SK-N-SH (cell line): ENCODE measurements at regions not wholly inside any gene's neighbourhood (a gene's known extent, or its start where the extent isn't known, plus 50 kb on each side); places are given as distances from the start of the nearest gene placed in this dataset.

Experiments used
- CTCF ChIA-PET: fragments of 300-600, 350-600 bp; formaldehyde crosslinking; extraction: SDS; loops from one replicate; lab custom pipeline; 2021; lab: Yijun Ruan, JAX
- POLR2A ChIA-PET: fragments of 350-600 bp; sonication (Branson Sonifier 250); formaldehyde crosslinking; extraction: SDS; loops from one replicate; lab custom pipeline; 2020; ENCODE audit warnings: antibody characterized with exemption, inconsistent platforms; lab: Yijun Ruan, JAX
- DNase-seq: peaks from one replicate; pipeline ENCODE4 v3.0.0; 2012
- H2AFZ ChIP-seq: fragments of 200-600 bp; sonication (generic); 2 replicates; pipeline ENCODE4 v1.8.1; 2016; ENCODE audit warnings: antibody characterized with exemption, mild to moderate bottlenecking, low read depth
- H3F3A ChIP-seq: fragments of 200-600 bp; sonication (generic); replicated peaks from 2 replicates; pipeline ENCODE3; 2016; ENCODE audit warnings: antibody characterized with exemption, mild to moderate bottlenecking; ENCODE audit not compliant: insufficient read depth
- H3K27ac ChIP-seq, 2 experiments: fragments of 200-500 bp in 1 of 2; fragments of 200-600 bp in 1 of 2; sonication (Bioruptor generic) in 1 of 2; sonication (generic), shearing (Covaris generic) in 1 of 2; 2 replicates each; pipeline versions ENCODE4 v1.5.1 to v1.6.1; 2014 to 2016; ENCODE audit warnings: low read depth in 2 of 2, inconsistent platforms in 1 of 2, low read length in 1 of 2, mild to moderate bottlenecking in 1 of 2, mixed read lengths in 1 of 2
- H3K27me3 ChIP-seq: fragments of 200-600 bp; sonication (generic), shearing (Covaris generic); 2 replicates; pipeline ENCODE4 v1.6.1; 2016; ENCODE audit warnings: mixed run types; ENCODE audit not compliant: insufficient read depth
- H3K36me3 ChIP-seq, 2 experiments: fragments of 200-500 bp in 1 of 2; fragments of 200-600 bp in 1 of 2; sonication (Bioruptor generic) in 1 of 2; sonication (generic) in 1 of 2; replicated peaks in 1 of 2; 2 replicates each; pipeline versions ENCODE3 to v1.5.1; 2014 to 2016; ENCODE audit warnings: low read length in 1 of 2, mild to moderate bottlenecking in 1 of 2; ENCODE audit not compliant: insufficient read depth in 2 of 2, control insufficient read depth in 1 of 2
- H3K4me1 ChIP-seq, 2 experiments: fragments of 200-500 bp in 1 of 2; fragments of 200-600 bp in 1 of 2; sonication (Bioruptor generic) in 1 of 2; sonication (generic), shearing (Covaris generic) in 1 of 2; 2 replicates each; pipeline versions ENCODE4 v1.5.1 to v1.6.1; 2014 to 2016; ENCODE audit warnings: low read depth in 1 of 2, low read length in 1 of 2, mixed run types in 1 of 2; ENCODE audit not compliant: insufficient read depth in 2 of 2, control insufficient read depth in 1 of 2
- H3K4me2 ChIP-seq: fragments of 200-600 bp; sonication (generic), shearing (Covaris generic); 2 replicates; pipeline ENCODE4 v1.6.1; 2017; ENCODE audit warnings: mixed run types
- H3K4me3 ChIP-seq, 2 experiments: fragments of 200-500 bp in 1 of 2; fragments of 200-600 bp in 1 of 2; sonication (Bioruptor generic) in 1 of 2; sonication (generic), shearing (Covaris generic) in 1 of 2; 2 replicates each; pipeline versions ENCODE4 v1.5.1 to v1.8.1; 2014 to 2016; ENCODE audit warnings: low read depth in 2 of 2, inconsistent platforms in 1 of 2, low read length in 1 of 2, mild to moderate bottlenecking in 1 of 2, mixed read lengths in 1 of 2, moderate library complexity in 1 of 2
- H3K79me2 ChIP-seq: fragments of 200-600 bp; sonication (generic); 2 replicates; pipeline ENCODE4 v1.8.1; 2017; ENCODE audit warnings: mild to moderate bottlenecking; ENCODE audit not compliant: insufficient read depth
- H3K9ac ChIP-seq: fragments of 200-600 bp; sonication (generic); 2 replicates; pipeline ENCODE4 v1.6.1; 2017; ENCODE audit warnings: mixed run types
- H3K9me2 ChIP-seq: fragments of 200-600 bp; sonication (generic); 2 replicates; pipeline ENCODE4 v1.6.1; 2017; ENCODE audit warnings: mixed run types
- H3K9me3 ChIP-seq: fragments of 200-600 bp; sonication (generic); 2 replicates; pipeline ENCODE4 v1.6.1; 2017; ENCODE audit warnings: mixed run types, mild to moderate bottlenecking, moderate library complexity
- H4K20me1 ChIP-seq: fragments of 200-600 bp; sonication (generic); 2 replicates; pipeline ENCODE4 v1.6.1; 2017; ENCODE audit warnings: mild to moderate bottlenecking, mixed run types; ENCODE audit not compliant: insufficient read depth
- ELF1 ChIP-seq: IDR thresholded peaks from 2 replicates; pipeline ENCODE4 v1.4.0; 2012
- EP300 ChIP-seq, 2 experiments: IDR thresholded peaks; 2 replicates each; pipeline versions ENCODE4 v1.4.0 to v1.6.1; 2012; ENCODE audit warnings: borderline replicate concordance in 1 of 2, low read depth in 1 of 2, low read length in 1 of 2
- FOXM1 ChIP-seq: IDR thresholded peaks from 2 replicates; pipeline ENCODE4 v1.4.0; 2012; ENCODE audit warnings: low read depth, mild to moderate bottlenecking
- GABPA ChIP-seq: IDR thresholded peaks from 2 replicates; pipeline ENCODE4 v1.4.0; 2012; ENCODE audit warnings: low read depth, mild to moderate bottlenecking
- IRF3 ChIP-seq: fragments of 150-350 bp; IDR thresholded peaks from 2 replicates; pipeline ENCODE4 v1.6.1; 2016; ENCODE audit warnings: mild to moderate bottlenecking, low read depth, low read length
- NRF1 ChIP-seq: IDR thresholded peaks from 2 replicates; pipeline ENCODE4 v1.6.1; 2012; ENCODE audit warnings: low read depth, mild to moderate bottlenecking, low read length
- PBX3 ChIP-seq: IDR thresholded peaks from 2 replicates; pipeline ENCODE4; 2012
- RAD21 ChIP-seq: IDR thresholded peaks from 2 replicates; pipeline ENCODE4 v1.6.1; 2012; ENCODE audit warnings: mild to moderate bottlenecking, low read length
- RCOR1 ChIP-seq: fragments of 150-350 bp; IDR thresholded peaks from 2 replicates; pipeline ENCODE4 v1.6.1; 2017; ENCODE audit warnings: antibody characterized with exemption, low read length
- RXRA ChIP-seq: IDR thresholded peaks from 2 replicates; pipeline ENCODE4 v1.4.0; 2012; ENCODE audit warnings: low read depth, mild to moderate bottlenecking, borderline replicate concordance
- USF1 ChIP-seq: IDR thresholded peaks from 2 replicates; pipeline ENCODE4 v1.4.0; 2012; ENCODE audit warnings: low read depth, borderline replicate concordance
- WGBS: methylation state at CpG from one replicate; pipeline ENCODE4 v1.1.6; 2017; ENCODE audit warnings: low lambda C conversion rate; 5-methylcytosine and 5-hydroxymethylcytosine counted together

GRCh38 chr1:239438891-239439290, 52.5 kb downstream of the CHRM3 start:
- no peak overlapping the region for H2AFZ ChIP-seq
- no peaks in the 10 kb centered on the region for H3K27me3 ChIP-seq
- ChIA-PET CTCF (interaction anchor here (1.3 to 1.4 kb wide), 2 partner anchors 73 to 1574 kb away, joined by 3 to 4 read pairs; no protein-coding TSS in a partner anchor), POLR2A (no interaction called here)
- H4K20me1 ChIP-seq, result no peaks in the 10 kb centered on the region
- no peaks in the 10 kb centered on the region for H3K9me3 ChIP-seq
- no peak overlapping the region for H3K27ac ChIP-seq
- no peaks in the 10 kb centered on the region for H3F3A ChIP-seq
- TF ChIP-seq EP300 (IDR thresholded peaks at IDR 0.05; ENCODE audit: borderline replicate concordance in 1 of 2, low read depth in 1 of 2, low read length in 1 of 2), result no peak
- no peak for TF ChIP-seq RCOR1
- no peak for TF ChIP-seq RAD21
- no peak for TF ChIP-seq RXRA
- TF ChIP-seq NRF1, result no peak
- TF ChIP-seq FOXM1, result no peak
- no peak for TF ChIP-seq USF1
- TF ChIP-seq, all 33 proteins: peak for 0
- Histone ChIP-seq H3K4me2 (no peak overlapping the region), H3K9ac (no peak overlapping the region), H3K4me1 (peaks cover 0 to 16% of the 10 kb centered on the region in 2 experiments; a peak in 2 of 4 replicates), H3K79me2 (no peaks in the 10 kb centered on the region), H3K9me2 (no peaks in the 10 kb centered on the region), H3K36me3 (peaks cover 0 to 2% of the 10 kb centered on the region in 2 experiments), H3K4me3 (no peak overlapping the region)
- DNase-seq, result no peak
- 41% methylated on average over 1 of the region's 1 CpG for WGBS

GRCh38 chr1:239443361-239443760, 57.0 kb downstream of the CHRM3 start:
- ChIA-PET POLR2A (no interaction called here), CTCF (no interaction called here)
- Histone ChIP-seq H3K9ac (no peak overlapping the region), H3F3A (no peaks in the 10 kb centered on the region), H3K79me2 (no peaks in the 10 kb centered on the region), H3K9me3 (no peaks in the 10 kb centered on the region), H3K4me1 (peaks cover 0 to 2% of the 10 kb centered on the region in 2 experiments; a peak in 2 of 4 replicates), H3K4me2 (no peak overlapping the region), H3K4me3 (no peak overlapping the region), H2AFZ (no peak overlapping the region; the same call in 1 of the 2 replicates), H4K20me1 (no peaks in the 10 kb centered on the region), H3K9me2 (no peaks in the 10 kb centered on the region), H3K27ac (no peak overlapping the region), H3K27me3 (no peaks in the 10 kb centered on the region), H3K36me3 (peaks cover 0 to 2% of the 10 kb centered on the region in 2 experiments)
- DNase-seq, result no peak
- 54% methylated on average over 5 of the region's 5 CpGs for WGBS
- TF ChIP-seq ELF1 (no peak), GABPA (no peak), PBX3 (no peak), IRF3 (no peak)
